ENCODE measurements at regions not wholly inside any gene's neighbourhood (a gene's known extent, or its start where the extent isn't known, plus 50 kb on each side); places are given as distances from the start of the nearest gene placed in this dataset.

GRCh38 chr2:51511002-51511401 lies 479.1 kb upstream of the NRXN1 start:
- TF ChIP-seq, protein P1, sequence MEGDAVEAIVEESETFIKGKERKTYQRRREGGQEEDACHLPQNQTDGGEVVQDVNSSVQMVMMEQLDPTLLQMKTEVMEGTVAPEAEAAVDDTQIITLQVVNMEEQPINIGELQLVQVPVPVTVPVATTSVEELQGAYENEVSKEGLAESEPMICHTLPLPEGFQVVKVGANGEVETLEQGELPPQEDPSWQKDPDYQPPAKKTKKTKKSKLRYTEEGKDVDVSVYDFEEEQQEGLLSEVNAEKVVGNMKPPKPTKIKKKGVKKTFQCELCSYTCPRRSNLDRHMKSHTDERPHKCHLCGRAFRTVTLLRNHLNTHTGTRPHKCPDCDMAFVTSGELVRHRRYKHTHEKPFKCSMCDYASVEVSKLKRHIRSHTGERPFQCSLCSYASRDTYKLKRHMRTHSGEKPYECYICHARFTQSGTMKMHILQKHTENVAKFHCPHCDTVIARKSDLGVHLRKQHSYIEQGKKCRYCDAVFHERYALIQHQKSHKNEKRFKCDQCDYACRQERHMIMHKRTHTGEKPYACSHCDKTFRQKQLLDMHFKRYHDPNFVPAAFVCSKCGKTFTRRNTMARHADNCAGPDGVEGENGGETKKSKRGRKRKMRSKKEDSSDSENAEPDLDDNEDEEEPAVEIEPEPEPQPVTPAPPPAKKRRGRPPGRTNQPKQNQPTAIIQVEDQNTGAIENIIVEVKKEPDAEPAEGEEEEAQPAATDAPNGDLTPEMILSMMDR (IDR thresholded peaks at IDR 0.05) = no peak
- no peak for TF ChIP-seq POLR2A (IDR thresholded peaks at IDR 0.05)

All from Peyer's patch (tissue), 4 donors.